Testis (tissue), 2 donors: ENCODE measurements at regions not wholly inside any gene's neighbourhood (a gene's known extent, or its start where the extent isn't known, plus 50 kb on each side); places are given as distances from the start of the nearest gene placed in this dataset.

Experiments used
- DNase-seq: peaks from one replicate; pipeline ENCODE4 v3.0.0-alpha.2; 2019
- H3K27ac ChIP-seq, 2 donors: fragments of 200-600 bp; sonication (generic); one replicate each; pipeline ENCODE4 v1.5.1; 2019
- H3K27me3 ChIP-seq: fragments of 200-600 bp; sonication (generic); one replicate; pipeline ENCODE4 v1.5.1; 2019
- H3K36me3 ChIP-seq: fragments of 200-600 bp; sonication (generic); one replicate; pipeline ENCODE4 v1.5.1; 2017; ENCODE audit warnings: low read depth; ENCODE audit errors: missing control alignments
- H3K4me1 ChIP-seq: fragments of 200-600 bp; sonication (generic); one replicate; pipeline ENCODE4 v1.5.1; 2019
- H3K4me3 ChIP-seq, 2 donors: fragments of 200-600 bp; sonication (generic); one replicate each; pipeline ENCODE4 v1.5.1; 2017 to 2019
- H3K9me3 ChIP-seq: fragments of 200-600 bp; sonication (generic); one replicate; pipeline ENCODE4 v1.5.1; 2017
- CTCF ChIP-seq, 3 experiments: fragments of 450-650 bp in 2 of 3; fragments of 200-600 bp in 1 of 3; sonication (generic) in 1 of 3; IDR thresholded peaks; one replicate each; pipeline ENCODE4 v1.5.1; 2016 to 2019; ENCODE audit warnings: antibody characterized with exemption in 3 of 3, mild to moderate bottlenecking in 2 of 3, moderate library complexity in 1 of 3
- POLR2A ChIP-seq: fragments of 450-650 bp; IDR thresholded peaks from one replicate; pipeline ENCODE4 v1.6.1; 2017; ENCODE audit warnings: antibody characterized with exemption, mild to moderate bottlenecking, moderate library complexity
- WGBS, 2 donors: methylation state at CpG; one replicate each; pipeline ENCODE4 v1.1.5; 2018; 5-methylcytosine and 5-hydroxymethylcytosine counted together
- intact Hi-C: fragments of 100-400 bp; cut with DNase I; formaldehyde crosslinking; loops from one replicate; pipeline ENCODE4 v1.15.1; 2023; ENCODE audit warnings: low total_unique reads
- small RNA-seq, 2 donors: library from RNA; depleted of rRNA; stranded (forward); fragments of <200 nt; gene quantifications; one replicate each; pipeline ENCODE3, GENCODE V24; 2016

GRCh38 chr16:72222503-72222902 is 50.5 kb upstream of the PMFBP1 start:
- 82 to 94% methylated on average over 2 of the region's 2 CpGs for WGBS, 2 donors
- TF ChIP-seq POLR2A, result no peak
- TF ChIP-seq CTCF (IDR thresholded peaks at IDR 0.05), result no peak
- intact Hi-C loops, result no loop called here
- Histone ChIP-seq H3K27me3 (no peaks in the 10 kb centered on the region), H3K36me3 (no peaks in the 10 kb centered on the region), H3K27ac (no peak overlapping the region), H3K9me3 (no peaks in the 10 kb centered on the region), H3K4me1 (no peaks in the 10 kb centered on the region), H3K4me3 (no peak overlapping the region)
- no peak for DNase-seq

Small RNAs in the stretch of these regions (small RNA-seq; reads per million reads assigned to genes)
- 0 reads per million in 2 donors for gene RF00026
- gene RNU7-90P, result 0 reads per million in 2 donors
